Activated CD8-positive, alpha-beta memory T cell treated with anti-CD3 and anti-CD28 coated beads for 36 hours (primary cell): ENCODE measurements at regions not wholly inside any gene's neighbourhood (a gene's known extent, or its start where the extent isn't known, plus 50 kb on each side); places are given as distances from the start of the nearest gene placed in this dataset.

Source experiments
- CTCF ChIA-PET: fragments of 350-600 bp; sonication (Branson Sonifier 250); formaldehyde crosslinking; loops from one replicate; lab custom pipeline; 2021; ENCODE audit warnings: antibody characterized with exemption; lab: Charles Lee
- POLR2A ChIA-PET: fragments of 350-600 bp; sonication (Branson Sonifier 250); formaldehyde crosslinking; loops from one replicate; lab custom pipeline; 2021; ENCODE audit warnings: antibody characterized with exemption; lab: Charles Lee

DNA sequence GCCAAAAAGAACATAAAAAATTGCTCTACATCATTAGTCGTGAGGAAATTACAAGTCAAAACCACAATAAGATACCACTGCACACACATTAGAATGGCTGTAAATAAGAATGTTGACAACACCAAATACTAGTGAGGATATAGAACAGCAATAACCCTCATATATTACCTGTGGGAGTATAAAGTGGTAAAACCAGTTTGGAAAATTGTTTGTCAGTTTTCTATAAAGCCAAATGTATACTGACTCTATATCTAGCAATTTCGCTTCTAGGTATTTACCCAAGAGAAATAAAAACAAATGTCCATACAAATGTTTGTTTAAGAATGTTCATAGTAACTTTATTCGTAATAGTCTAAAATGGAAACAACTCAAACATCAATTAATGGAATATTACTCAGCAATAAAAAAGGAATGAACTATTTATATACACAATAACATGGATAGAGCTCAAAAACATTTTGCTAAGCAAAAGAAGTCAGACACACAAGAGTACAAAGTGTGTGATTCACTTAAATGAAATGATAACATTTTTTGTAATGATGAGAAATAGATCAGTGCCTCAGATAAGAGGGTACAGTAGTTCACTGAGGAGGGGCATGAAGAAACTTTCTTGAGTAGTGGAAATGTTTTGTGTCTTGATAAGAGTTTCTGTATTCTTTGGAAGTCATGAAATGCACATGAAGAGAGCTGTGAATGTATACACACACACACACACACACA is 219.6 kb upstream of the ZNF462 start:
- POLR2A ChIA-PET: no interaction called here
- CTCF ChIA-PET: no interaction called here

GRCh38 chr9:106644661-106645060 is 218.3 kb upstream of the ZNF462 start:
- ChIA-PET POLR2A (no interaction called here), CTCF (interaction anchor here (0.7 kb wide), 2 partner anchors 185 to 394 kb away, joined by 3 to 4 read pairs; no protein-coding TSS in a partner anchor)

- POLR2A ChIA-PET: no interaction called here
Measured at GRCh38 chr9:106648799-106649198, 214.2 kb upstream of the ZNF462 start.

DNA sequence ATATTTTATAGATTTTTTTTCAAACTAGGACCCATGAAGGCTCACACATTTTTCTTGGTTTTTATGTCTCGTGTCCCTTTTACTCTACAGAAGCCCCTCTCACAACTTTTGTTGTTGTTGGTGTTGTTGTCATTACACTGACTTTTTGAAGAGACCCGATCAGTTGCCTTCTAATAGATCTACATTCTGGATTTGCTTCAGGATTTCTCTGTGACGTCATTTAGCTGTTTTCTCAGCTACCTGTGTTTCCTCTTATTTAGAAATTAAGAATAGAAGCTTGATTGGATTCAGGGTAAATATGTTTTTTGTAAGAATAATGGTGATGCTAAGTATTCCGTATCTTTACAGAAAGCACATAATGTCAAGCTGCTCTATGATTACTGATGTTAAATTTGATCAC is 213.3 kb upstream of the ZNF462 start:
- POLR2A ChIA-PET: no interaction called here

More at GRCh38 chr9:106648799-106649198, 214.2 kb upstream of the ZNF462 start:
- CTCF ChIA-PET: no interaction called here

DNA sequence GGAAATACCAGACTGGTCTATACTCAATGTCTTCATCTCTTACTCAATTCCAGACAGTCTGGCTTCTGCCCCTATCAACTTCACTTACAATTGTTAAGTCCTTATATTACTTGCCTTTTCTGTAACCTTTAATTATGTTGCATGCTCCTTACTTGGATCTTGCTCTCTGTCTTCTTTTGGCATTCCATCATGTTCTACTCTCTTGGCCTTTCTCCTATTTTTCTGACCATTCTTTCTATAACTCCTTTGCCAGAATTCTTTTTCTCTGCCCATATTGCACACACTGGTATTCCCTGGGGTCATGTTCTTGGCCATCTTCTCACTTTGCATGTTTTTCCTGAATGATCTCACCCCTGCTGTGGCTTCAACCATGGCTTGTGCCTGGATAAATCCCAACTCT is 209.8 kb upstream of the ZNF462 start:
- POLR2A ChIA-PET: no interaction called here
- CTCF ChIA-PET: no interaction called here

More for the DNA sequence above, 213.3 kb upstream of the ZNF462 start:
- CTCF ChIA-PET: no interaction called here

DNA sequence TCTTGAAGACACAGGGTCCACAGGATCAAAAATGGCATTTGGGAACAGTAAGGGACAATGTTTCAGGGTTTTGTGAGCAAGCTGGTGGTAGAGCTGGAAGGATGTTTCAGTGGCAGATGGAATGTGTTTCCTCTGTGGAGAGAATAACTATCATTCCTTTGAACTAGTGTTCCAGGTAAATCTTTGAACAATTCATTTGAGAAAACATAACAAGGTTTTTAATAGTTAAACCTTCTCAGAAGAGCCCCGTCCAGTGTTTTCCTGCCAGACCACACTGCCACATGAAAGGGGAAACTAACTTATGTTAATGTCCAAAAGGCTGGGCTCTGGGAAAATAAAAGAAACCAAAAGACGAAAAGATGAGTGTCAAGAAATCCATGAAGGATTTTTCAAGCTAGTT is 207.0 kb upstream of the ZNF462 start:
- CTCF ChIA-PET: no interaction called here
- POLR2A ChIA-PET: no interaction called here

DNA sequence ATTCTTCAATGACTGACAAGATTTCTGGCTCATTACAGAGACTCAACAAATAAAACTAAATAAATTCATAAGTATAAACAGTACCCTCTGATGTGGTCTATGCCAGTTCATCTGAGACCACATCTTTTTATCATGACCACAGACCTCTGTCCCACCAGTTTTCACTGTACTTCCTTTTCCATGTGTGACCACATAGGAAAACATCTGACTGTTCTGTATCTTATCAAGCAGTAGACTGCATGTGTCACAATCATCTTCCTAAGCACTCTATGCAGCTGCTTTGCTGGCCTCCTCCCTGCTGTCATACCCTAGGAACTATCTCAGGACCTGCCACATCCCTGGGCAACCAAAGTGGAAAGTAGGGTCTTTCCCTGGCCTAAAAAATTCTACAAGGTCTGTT is 205.0 kb upstream of the ZNF462 start:
- POLR2A ChIA-PET: no interaction called here
- CTCF ChIA-PET: no interaction called here

DNA sequence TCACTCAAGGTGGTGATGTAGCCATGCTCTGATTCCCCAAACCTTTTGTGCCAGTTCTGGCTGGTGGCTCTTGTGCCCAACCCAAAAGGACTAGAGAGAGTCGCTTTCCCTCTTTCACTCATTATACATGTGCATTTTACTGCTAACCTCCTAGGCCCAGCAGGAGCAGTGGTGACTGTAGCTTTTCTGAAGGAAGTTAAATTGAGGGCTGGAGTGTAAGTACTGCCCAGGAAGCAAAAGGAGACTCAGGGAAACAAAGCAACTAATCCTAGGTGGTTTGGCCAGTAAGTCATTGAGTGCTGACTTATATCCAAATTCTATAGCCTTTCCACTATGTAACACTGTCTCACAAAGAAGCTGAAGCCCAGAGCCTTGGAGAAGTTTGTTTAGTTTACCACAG is 194.4 kb upstream of the ZNF462 start:
- CTCF ChIA-PET: no interaction called here
- POLR2A ChIA-PET: no interaction called here

DNA sequence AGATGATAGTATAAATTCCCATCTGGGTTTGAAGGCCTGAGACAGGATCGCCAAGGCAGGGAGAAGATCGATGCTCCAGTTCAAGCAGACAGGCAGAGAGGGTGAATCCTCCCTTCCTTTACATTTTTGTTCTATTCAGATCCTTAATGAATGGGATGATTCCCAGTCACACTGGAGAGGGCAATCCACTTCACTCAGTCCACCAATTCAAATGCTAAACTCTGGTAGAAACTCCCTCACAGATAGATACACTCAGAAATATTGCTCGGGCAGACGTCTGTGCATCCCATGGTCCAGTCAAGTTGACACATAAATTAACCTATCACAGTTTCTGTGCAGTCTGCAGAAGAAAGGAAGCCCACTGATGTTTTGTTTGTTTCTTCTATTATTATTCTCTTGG is 193.1 kb upstream of the ZNF462 start:
- ChIA-PET POLR2A (no interaction called here), CTCF (no interaction called here)

DNA sequence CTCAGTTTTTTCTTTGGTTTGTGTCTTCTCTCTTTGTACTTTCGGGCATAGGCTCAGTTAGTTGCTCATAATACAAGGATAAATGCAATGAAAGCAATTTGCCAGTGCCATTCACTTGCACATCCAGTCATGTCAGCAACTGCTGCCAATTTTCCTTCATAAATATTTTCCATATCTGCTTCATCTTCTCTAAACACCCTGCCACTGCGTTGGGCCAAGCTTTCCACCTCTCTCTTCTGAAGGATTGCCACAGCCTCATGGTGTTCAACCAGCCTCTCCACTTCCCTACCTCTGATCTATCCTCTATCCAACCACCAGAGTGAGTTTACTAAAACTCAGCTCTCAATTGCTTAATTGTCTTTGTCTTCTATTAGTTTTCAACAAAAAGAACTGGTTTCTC is 192.5 kb upstream of the ZNF462 start:
- ChIA-PET POLR2A (no interaction called here), CTCF (no interaction called here)

GRCh38 chr9:106675780-106676179 is 187.2 kb upstream of the ZNF462 start:
- ChIA-PET POLR2A (no interaction called here), CTCF (no interaction called here)

DNA sequence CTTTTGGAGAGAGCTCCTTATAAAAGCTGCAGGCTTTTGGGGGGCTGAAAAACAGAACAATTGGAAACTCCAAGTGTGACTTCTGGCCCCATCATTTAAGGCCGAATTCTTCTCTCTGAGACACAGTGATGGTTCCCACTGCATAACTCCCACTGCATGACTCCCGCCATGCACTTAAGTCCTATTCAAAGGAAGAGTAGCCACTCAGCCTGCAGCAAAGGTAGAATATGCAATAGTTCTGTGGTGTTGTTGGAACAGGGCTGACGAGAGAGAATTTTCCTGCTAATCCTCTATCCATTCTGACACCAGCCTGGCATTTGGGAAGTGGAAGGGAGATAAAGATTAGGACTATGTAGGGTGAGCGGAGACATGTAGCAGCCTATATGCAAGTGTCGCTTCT is 185.6 kb upstream of the ZNF462 start:
- ChIA-PET POLR2A (no interaction called here), CTCF (no interaction called here)

DNA sequence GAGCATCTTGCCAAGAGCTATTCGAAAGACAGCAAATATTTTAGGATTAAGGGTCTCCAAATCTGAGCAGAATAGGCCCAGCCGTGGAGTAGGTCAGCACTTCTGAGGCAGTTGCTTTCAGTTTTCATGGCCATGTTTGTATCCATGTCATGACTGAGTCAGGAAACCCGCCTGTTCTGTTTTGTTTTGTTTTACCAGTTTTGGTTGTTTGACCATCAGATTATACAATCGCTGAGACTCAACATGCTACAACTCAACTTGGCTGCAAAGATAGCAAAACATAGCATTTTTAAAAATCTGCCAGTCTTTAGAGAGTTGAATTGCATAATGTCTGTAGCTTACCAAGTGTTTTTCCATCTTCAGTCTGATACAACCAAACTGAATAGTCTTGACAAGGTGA is 185.1 kb upstream of the ZNF462 start:
- CTCF ChIA-PET: no interaction called here
- POLR2A ChIA-PET: no interaction called here

- ChIA-PET CTCF (no interaction called here), POLR2A (no interaction called here)
Measured at GRCh38 chr9:106678273-106678672, 184.7 kb upstream of the ZNF462 start.

GRCh38 chr9:106682420-106682819 is 180.5 kb upstream of the ZNF462 start:
- POLR2A ChIA-PET: no interaction called here
- CTCF ChIA-PET: no interaction called here

DNA sequence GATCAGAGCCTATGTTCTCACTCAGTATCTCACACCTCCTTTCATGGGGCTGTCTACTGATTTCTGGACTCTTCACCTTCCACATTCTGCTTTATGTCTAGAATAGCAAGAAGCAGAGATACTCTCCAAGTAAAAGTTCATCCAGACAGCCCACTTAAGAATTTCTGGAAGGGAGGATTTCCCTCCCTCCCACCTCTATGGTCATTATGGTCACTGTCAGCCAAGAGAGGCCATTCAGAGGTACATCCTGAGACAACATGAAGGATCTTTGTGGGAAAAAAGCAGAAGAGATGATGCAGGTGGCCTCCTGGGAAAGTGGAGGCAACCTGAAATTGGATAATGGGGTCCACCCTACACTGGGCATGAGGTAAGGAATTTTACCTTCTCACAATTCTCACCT is 179.5 kb upstream of the ZNF462 start:
- ChIA-PET POLR2A (no interaction called here), CTCF (no interaction called here)

DNA sequence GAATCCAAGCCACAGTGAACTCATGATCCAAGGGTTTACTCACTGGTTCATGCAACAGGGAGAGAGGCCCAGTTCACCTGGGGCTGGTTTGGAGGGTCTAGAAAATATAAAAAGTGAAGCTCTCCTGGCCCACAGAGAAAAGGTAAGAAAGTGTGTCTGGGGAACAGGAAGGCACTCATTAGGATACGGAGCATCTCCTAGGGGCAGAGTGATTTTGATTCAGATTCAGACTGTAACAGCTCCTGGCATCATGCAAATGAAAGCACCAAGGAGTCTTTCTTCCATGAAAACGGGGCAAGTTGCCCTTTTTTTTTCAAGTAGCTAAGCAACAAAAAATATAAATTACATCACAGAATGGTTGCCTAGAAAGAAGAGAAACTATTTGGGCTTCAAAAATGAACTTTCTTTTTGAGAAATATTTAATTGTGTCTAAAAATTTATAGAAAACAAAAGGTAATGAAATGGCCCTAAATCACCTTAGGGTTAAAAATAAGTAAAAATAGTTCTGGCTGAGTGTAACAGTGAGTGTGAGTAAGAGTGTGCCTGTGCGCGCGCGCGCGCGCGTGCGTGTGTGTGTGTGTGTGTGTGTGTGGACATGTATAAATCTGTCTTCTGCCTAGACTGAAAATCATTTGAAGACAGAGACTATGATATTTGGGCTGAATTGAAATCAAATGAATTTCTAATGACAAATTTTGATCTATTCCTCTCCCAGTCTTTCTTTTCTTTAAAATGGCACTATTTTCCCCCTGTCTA is 177.8 kb upstream of the ZNF462 start:
- CTCF ChIA-PET: no interaction called here
- POLR2A ChIA-PET: no interaction called here

GRCh38 chr9:106689089-106689488 is 173.9 kb upstream of the ZNF462 start:
- POLR2A ChIA-PET: interaction anchor here (0.7 kb wide), 1 partner anchor 27 kb away, joined by 3 read pairs; no protein-coding TSS in a partner anchor
- CTCF ChIA-PET: no interaction called here

- ChIA-PET POLR2A (no interaction called here), CTCF (no interaction called here)
Measured at GRCh38 chr9:106691627-106692026, 171.3 kb upstream of the ZNF462 start.

DNA sequence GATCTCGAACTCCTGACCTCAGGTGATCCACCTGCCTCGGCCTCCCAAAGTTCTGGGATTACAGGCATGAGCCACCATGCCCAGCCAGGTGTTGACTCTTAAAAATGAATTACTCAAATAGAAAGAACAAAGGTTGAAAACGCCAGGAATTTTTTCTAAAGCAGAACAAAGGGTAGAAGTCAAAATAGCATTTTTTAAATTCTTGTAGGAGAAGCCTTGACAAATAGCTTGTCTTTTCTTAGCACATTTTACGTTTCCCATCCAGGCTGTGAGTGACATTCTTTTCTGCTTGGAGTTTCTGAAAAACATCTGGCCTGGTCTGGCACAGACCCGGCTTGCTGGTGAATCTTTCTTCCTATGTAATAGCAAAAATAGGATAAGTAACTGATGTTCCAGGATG is 169.4 kb upstream of the ZNF462 start:
- POLR2A ChIA-PET: no interaction called here

DNA sequence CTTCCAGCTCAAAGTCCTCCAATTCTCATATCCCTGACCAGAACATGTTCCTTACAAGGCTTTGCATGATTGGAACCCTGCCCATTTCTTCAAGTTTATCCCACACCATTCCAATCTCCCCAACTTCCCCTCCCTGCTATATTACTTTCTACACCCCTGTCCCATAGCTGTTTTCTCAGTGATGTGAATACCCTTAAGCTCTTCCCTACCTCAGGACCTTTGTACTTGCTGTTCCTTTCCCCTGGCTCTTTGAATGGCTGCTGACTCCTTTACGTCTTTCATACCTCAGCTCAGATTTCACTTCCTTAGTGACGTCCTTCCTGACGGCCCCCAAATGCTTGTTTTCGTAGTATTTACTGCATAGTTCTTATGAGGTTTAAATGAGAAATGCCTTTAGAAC is 166.2 kb upstream of the ZNF462 start:
- CTCF ChIA-PET: no interaction called here

More for the DNA sequence above, 169.4 kb upstream of the ZNF462 start:
- CTCF ChIA-PET: no interaction called here

More for the DNA sequence above, 166.2 kb upstream of the ZNF462 start:
- POLR2A ChIA-PET: no interaction called here
